HS-27A (cell line): ENCODE measurements at regions not wholly inside any gene's neighbourhood (a gene's known extent, or its start where the extent isn't known, plus 50 kb on each side); places are given as distances from the start of the nearest gene placed in this dataset.

ENCODE experiments used
- DNase-seq: peaks from one replicate; pipeline ENCODE4 v3.0.0-alpha.2; 2012; ENCODE audit warnings: low read depth, missing footprints

- no peak for DNase-seq
Measured at GRCh38 chr5:58069846-58070245, 390.0 kb downstream of the PLK2 start.

- no peak for DNase-seq
Measured at GRCh38 chr5:58069016-58069705, 390.7 kb downstream of the PLK2 start.

- no peak for DNase-seq
Measured at GRCh38 chr5:58066557-58066956, 393.3 kb downstream of the PLK2 start.

GRCh38 chr5:58066076-58066475, 393.8 kb downstream of the PLK2 start:
- DNase-seq: no peak

GRCh38 chr5:58064801-58065200, 395.1 kb downstream of the PLK2 start:
- DNase-seq: no peak

GRCh38 chr5:58060996-58061395, 398.9 kb downstream of the PLK2 start:
- no peak for DNase-seq

- DNase-seq: no peak
Measured at GRCh38 chr5:58057324-58057723, 402.6 kb downstream of the PLK2 start.

- no peak for DNase-seq
Measured at GRCh38 chr5:58056546-58056945, 403.3 kb downstream of the PLK2 start.

- no peak for DNase-seq
Measured at GRCh38 chr5:58054018-58054417, 405.9 kb downstream of the PLK2 start.

- no peak for DNase-seq
Measured at GRCh38 chr5:58048954-58049353, 410.9 kb downstream of the PLK2 start.

- no peak for DNase-seq
Measured at GRCh38 chr5:58048185-58048925, 411.5 kb downstream of the PLK2 start.

GRCh38 chr5:58046371-58046770, 413.5 kb downstream of the PLK2 start:
- DNase-seq: no peak

GRCh38 chr5:58044166-58044565, 415.7 kb downstream of the PLK2 start:
- no peak for DNase-seq

GRCh38 chr5:58043032-58043945, 416.6 kb downstream of the PLK2 start:
- no peak for DNase-seq

GRCh38 chr5:58041884-58042283, 418.0 kb downstream of the PLK2 start:
- DNase-seq: no peak

GRCh38 chr5:58040846-58041245, 419.0 kb downstream of the PLK2 start:
- no peak for DNase-seq

GRCh38 chr5:58040044-58040443, 419.8 kb downstream of the PLK2 start:
- no peak for DNase-seq

GRCh38 chr5:58037899-58038298, 422.0 kb downstream of the PLK2 start:
- DNase-seq: no peak

GRCh38 chr5:58025809-58026208, 434.1 kb downstream of the PLK2 start:
- DNase-seq: no peak

- no peak for DNase-seq
Measured at GRCh38 chr5:58024151-58024550, 435.7 kb downstream of the PLK2 start.

GRCh38 chr5:58022055-58022454, 437.8 kb downstream of the PLK2 start:
- DNase-seq: no peak

- no peak for DNase-seq
Measured at GRCh38 chr5:58021466-58021865, 438.4 kb downstream of the PLK2 start.

GRCh38 chr5:58019614-58020013, 440.3 kb downstream of the PLK2 start:
- no peak for DNase-seq
